Neural progenitor cell (in vitro differentiated cells): ENCODE measurements at regions not wholly inside any gene's neighbourhood (a gene's known extent, or its start where the extent isn't known, plus 50 kb on each side); places are given as distances from the start of the nearest gene placed in this dataset.

ENCODE experiments used
- DNase-seq: peaks from one replicate; pipeline ENCODE4 v3.0.0-alpha.2; 2016; ENCODE audit warnings: low spot score
- H2AFZ ChIP-seq: fragments of 200-600 bp; sonication (generic); replicated peaks from 2 replicates; pipeline ENCODE4 v1.6.1; 2016; ENCODE audit warnings: antibody characterized with exemption
- H3F3A ChIP-seq: fragments of 200-600 bp; sonication (generic); 2 replicates; pipeline ENCODE4 v1.6.1; 2016; ENCODE audit warnings: antibody characterized with exemption, low read depth
- H3K27ac ChIP-seq: fragments of 200-600 bp; sonication (generic); 2 replicates; pipeline ENCODE4 v1.5.1; 2016; ENCODE audit warnings: mild to moderate bottlenecking
- H3K27me3 ChIP-seq: fragments of 200-600 bp; sonication (generic); 2 replicates; pipeline ENCODE4 v1.6.1; 2016; ENCODE audit warnings: mild to moderate bottlenecking, moderate library complexity
- H3K36me3 ChIP-seq: fragments of 200-600 bp; sonication (generic); 2 replicates; pipeline ENCODE4 v1.5.1; 2016
- H3K4me1 ChIP-seq: fragments of 200-600 bp; sonication (generic); 2 replicates; pipeline ENCODE4 v1.6.1; 2016; ENCODE audit warnings: mixed run types
- H3K4me2 ChIP-seq: fragments of 200-600 bp; sonication (generic); 2 replicates; pipeline ENCODE4 v1.6.1; 2016
- H3K4me3 ChIP-seq: fragments of 200-600 bp; sonication (generic); 2 replicates; pipeline ENCODE4 v1.5.1; 2016
- H3K79me2 ChIP-seq: fragments of 200-600 bp; sonication (generic); 2 replicates; pipeline ENCODE4 v1.6.1; 2016; ENCODE audit warnings: low read depth
- H3K9ac ChIP-seq: fragments of 200-600 bp; sonication (generic); 2 replicates; pipeline ENCODE4 v1.6.1; 2016
- H3K9me3 ChIP-seq: fragments of 200-600 bp; sonication (generic); 2 replicates; pipeline ENCODE4 v1.5.1; 2016; ENCODE audit warnings: low read depth
- H4K20me1 ChIP-seq: fragments of 200-600 bp; sonication (generic); 2 replicates; pipeline ENCODE4 v1.6.1; 2016; ENCODE audit warnings: low read depth
- H3K27ac Mint-ChIP-seq: 3 replicates; pipeline ENCODE4 v1.8.0; 2021; ENCODE audit warnings: mixed read lengths
- H3K27me3 Mint-ChIP-seq: 2 replicates; pipeline ENCODE4 v1.8.0; 2022; ENCODE audit warnings: low read depth, mild to moderate bottlenecking, inconsistent platforms, moderate library complexity, mixed read lengths; ENCODE audit not compliant: insufficient read depth
- H3K36me3 Mint-ChIP-seq: 3 replicates; pipeline ENCODE4 v1.8.0; 2021; ENCODE audit warnings: mixed read lengths
- H3K4me1 Mint-ChIP-seq: 3 replicates; pipeline ENCODE4 v1.8.0; 2021; ENCODE audit warnings: mixed read lengths
- H3K4me3 Mint-ChIP-seq: 3 replicates; pipeline ENCODE4 v1.8.0; 2021; ENCODE audit warnings: mild to moderate bottlenecking, moderate library complexity, mixed read lengths
- H3K9me3 Mint-ChIP-seq: 3 replicates; pipeline ENCODE4 v1.8.0; 2020; ENCODE audit warnings: mixed read lengths
- EZH2 ChIP-seq: fragments of 200-600 bp; sonication (generic); IDR thresholded peaks from 2 replicates; pipeline ENCODE4 v1.6.1; 2017; ENCODE audit warnings: antibody characterized with exemption, mild to moderate bottlenecking, moderate library complexity
- EZH2phosphoT487 ChIP-seq: fragments of 200-600 bp; sonication (generic); IDR thresholded peaks from 2 replicates; pipeline ENCODE4 v1.6.1; 2017; ENCODE audit warnings: antibody characterized with exemption
- TF ChIP-seq, protein P1 (sequence below): fragments of 200-600 bp; sonication (generic); IDR thresholded peaks from 2 replicates; pipeline ENCODE4 v1.5.1; 2017; ENCODE audit warnings: antibody characterized with exemption, mild to moderate bottlenecking

DNA sequence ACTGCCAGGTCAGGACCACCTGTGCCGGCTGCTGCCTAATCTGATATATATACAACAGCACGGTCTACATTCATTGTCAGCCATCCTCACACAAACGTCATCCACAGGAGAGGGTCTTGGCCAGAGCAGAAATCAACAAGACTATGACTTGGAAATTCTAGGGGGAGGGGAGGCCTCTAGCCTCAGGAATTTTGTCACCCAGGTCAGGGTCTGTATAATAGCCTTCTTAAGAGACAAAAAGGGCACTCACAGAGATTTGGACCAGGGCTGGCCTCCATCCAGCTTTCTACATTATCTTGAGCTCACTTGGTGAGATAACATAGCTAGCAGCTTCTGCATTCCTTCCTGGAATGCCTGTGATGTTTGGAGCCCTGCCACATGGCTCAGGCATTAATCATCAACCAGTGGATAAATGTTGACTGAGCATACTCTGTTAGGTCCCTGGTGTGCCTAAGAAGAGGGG, 50.4 kb upstream of the CTIF start:
- Histone ChIP-seq H3F3A (no peaks in the 10 kb centered on the region), H3K9me3 (no peaks in the 10 kb centered on the region), H4K20me1 (no peaks in the 10 kb centered on the region), H3K27ac (no peak overlapping the region), H3K27me3 (no peaks in the 10 kb centered on the region), H3K79me2 (no peaks in the 10 kb centered on the region), H3K4me1 (peaks cover under 1% of the 10 kb centered on the region), H3K4me2 (no peak overlapping the region), H3K9ac (no peak overlapping the region), H3K36me3 (no peaks in the 10 kb centered on the region), H3K4me3 (no peak overlapping the region), H2AFZ (no peak overlapping the region)
- H3K36me3 Mint-ChIP-seq = no peaks in the 10 kb centered on the region
- DNase-seq = no peak
- H3K4me3 Mint-ChIP-seq = no peak overlapping the region
- H3K4me1 Mint-ChIP-seq = no peaks in the 10 kb centered on the region
- H3K27ac Mint-ChIP-seq = no peak overlapping the region
- H3K9me3 Mint-ChIP-seq = no peaks in the 10 kb centered on the region
- no peak for TF ChIP-seq EZH2
- no peak for TF ChIP-seq EZH2phosphoT487
- TF ChIP-seq, protein P1, sequence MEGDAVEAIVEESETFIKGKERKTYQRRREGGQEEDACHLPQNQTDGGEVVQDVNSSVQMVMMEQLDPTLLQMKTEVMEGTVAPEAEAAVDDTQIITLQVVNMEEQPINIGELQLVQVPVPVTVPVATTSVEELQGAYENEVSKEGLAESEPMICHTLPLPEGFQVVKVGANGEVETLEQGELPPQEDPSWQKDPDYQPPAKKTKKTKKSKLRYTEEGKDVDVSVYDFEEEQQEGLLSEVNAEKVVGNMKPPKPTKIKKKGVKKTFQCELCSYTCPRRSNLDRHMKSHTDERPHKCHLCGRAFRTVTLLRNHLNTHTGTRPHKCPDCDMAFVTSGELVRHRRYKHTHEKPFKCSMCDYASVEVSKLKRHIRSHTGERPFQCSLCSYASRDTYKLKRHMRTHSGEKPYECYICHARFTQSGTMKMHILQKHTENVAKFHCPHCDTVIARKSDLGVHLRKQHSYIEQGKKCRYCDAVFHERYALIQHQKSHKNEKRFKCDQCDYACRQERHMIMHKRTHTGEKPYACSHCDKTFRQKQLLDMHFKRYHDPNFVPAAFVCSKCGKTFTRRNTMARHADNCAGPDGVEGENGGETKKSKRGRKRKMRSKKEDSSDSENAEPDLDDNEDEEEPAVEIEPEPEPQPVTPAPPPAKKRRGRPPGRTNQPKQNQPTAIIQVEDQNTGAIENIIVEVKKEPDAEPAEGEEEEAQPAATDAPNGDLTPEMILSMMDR = no peak
- peaks cover 7% of the 10 kb centered on the region for H3K27me3 Mint-ChIP-seq

DNA sequence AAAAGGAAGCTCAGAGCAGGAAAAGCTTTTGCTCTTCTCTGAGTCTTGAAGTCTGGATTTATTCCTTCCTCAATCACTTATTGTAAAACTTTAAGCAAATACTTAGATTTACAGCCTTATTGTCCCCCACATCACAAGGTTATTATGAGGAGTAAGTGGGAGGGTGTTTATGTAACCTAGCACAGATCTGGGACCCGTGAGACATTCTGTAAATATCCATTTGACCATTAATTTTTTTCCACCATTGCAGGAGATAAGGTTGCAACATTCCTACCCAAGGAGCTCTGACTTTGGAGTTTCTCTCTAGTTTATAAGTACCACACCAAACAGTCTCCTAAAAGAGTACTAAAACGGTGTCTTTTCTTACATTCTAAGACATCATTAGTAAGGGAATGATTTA, 52.1 kb upstream of the CTIF start:
- Histone ChIP-seq H3K4me1 (no peaks in the 10 kb centered on the region), H3K36me3 (no peaks in the 10 kb centered on the region), H3F3A (no peaks in the 10 kb centered on the region), H3K79me2 (no peaks in the 10 kb centered on the region), H2AFZ (no peak overlapping the region), H3K27me3 (no peaks in the 10 kb centered on the region), H3K9me3 (no peaks in the 10 kb centered on the region), H3K4me2 (no peak overlapping the region), H3K9ac (no peak overlapping the region), H3K27ac (no peak overlapping the region), H3K4me3 (no peak overlapping the region), H4K20me1 (no peaks in the 10 kb centered on the region)
- no peak for DNase-seq
- Mint-ChIP-seq H3K9me3 (no peaks in the 10 kb centered on the region), H3K4me3 (no peak overlapping the region), H3K27ac (no peak overlapping the region), H3K36me3 (no peaks in the 10 kb centered on the region), H3K27me3 (peaks cover 5% of the 10 kb centered on the region), H3K4me1 (no peaks in the 10 kb centered on the region)
- TF ChIP-seq, protein P1 = no peak
- TF ChIP-seq EZH2phosphoT487 = no peak
- no peak for TF ChIP-seq EZH2

DNA sequence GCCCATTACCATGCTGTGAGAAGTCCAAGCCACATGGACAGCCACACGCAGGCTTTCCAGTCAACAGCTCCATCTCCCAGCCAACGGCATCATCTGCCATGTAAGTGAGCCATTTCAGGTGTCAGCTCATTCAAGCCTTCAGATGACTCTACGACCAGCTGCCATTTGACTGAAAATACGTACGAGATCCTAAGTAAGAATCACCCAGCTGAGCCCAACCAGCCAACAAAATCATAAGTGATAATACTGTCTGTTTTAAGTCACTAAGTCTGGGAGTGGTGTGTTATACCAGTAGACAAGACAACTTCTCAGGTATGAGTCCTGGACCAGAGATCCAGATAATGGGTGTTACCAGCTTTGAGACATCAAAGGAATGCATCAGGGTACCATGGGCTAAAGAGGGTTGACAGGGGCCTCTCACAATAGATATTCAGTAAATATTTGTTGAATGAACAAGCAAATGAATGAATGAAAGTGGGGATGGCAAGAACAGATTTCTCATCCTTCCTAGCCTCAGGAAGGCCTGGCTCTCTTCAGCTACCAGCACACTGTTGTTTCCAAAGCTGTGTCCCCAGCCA, 52.9 kb upstream of the CTIF start:
- no peak overlapping the region for H3K4me3 ChIP-seq
- no peaks in the 10 kb centered on the region for H3K9me3 ChIP-seq
- DNase-seq = no peak
- peaks cover 5% of the 10 kb centered on the region for H3K27me3 Mint-ChIP-seq
- H3K4me3 Mint-ChIP-seq = no peak overlapping the region
- no peak overlapping the region for H3K4me2 ChIP-seq
- no peaks in the 10 kb centered on the region for H3K36me3 ChIP-seq
- no peaks in the 10 kb centered on the region for H3K9me3 Mint-ChIP-seq
- no peaks in the 10 kb centered on the region for H3K4me1 Mint-ChIP-seq
- no peaks in the 10 kb centered on the region for H3K27me3 ChIP-seq
- no peaks in the 10 kb centered on the region for H3F3A ChIP-seq
- no peak overlapping the region for H2AFZ ChIP-seq
- TF ChIP-seq EZH2 = no peak
- H3K9ac ChIP-seq = no peak overlapping the region
- no peaks in the 10 kb centered on the region for H4K20me1 ChIP-seq
- no peaks in the 10 kb centered on the region for H3K79me2 ChIP-seq
- H3K27ac ChIP-seq = no peak overlapping the region
- H3K4me1 ChIP-seq = no peaks in the 10 kb centered on the region
- H3K27ac Mint-ChIP-seq = no peak overlapping the region
- H3K36me3 Mint-ChIP-seq = no peaks in the 10 kb centered on the region

DNA sequence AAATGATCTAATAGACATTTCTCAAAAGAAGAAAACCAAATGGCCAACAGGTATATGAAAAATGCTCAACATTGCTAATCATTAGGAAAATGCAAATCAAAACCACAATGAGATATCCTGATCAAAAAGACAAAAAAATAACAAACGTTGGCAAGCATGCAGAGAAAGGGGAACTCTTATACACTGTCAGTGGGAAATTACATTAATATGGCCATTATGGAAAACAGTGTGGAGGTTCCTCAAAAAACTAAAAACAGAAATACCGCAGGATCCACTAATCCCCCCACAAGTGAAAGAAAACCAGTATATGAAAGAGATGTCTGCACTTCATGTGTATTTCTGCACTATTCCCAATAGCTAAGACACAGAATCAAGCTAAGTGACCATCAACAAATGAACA, 57.7 kb upstream of the CTIF start:
- H3K27me3 ChIP-seq = no peaks in the 10 kb centered on the region
- no peak overlapping the region for H3K4me3 Mint-ChIP-seq
- no peaks in the 10 kb centered on the region for H3F3A ChIP-seq
- no peak overlapping the region for H3K27ac Mint-ChIP-seq
- no peak overlapping the region for H2AFZ ChIP-seq
- no peak overlapping the region for H3K9ac ChIP-seq
- no peak overlapping the region for H3K4me2 ChIP-seq
- no peak for DNase-seq
- TF ChIP-seq EZH2phosphoT487 = no peak
- no peak for TF ChIP-seq EZH2
- TF ChIP-seq, protein P1 = no peak
- H3K27ac ChIP-seq = no peak overlapping the region
- no peak overlapping the region for H3K4me3 ChIP-seq
- peaks cover 6% of the 10 kb centered on the region for H3K9me3 Mint-ChIP-seq
- H3K4me1 ChIP-seq = no peaks in the 10 kb centered on the region
- H3K79me2 ChIP-seq = no peaks in the 10 kb centered on the region
- H3K9me3 ChIP-seq = no peaks in the 10 kb centered on the region
- peaks cover 3% of the 10 kb centered on the region for H3K27me3 Mint-ChIP-seq
- H4K20me1 ChIP-seq = no peaks in the 10 kb centered on the region
- no peaks in the 10 kb centered on the region for H3K36me3 ChIP-seq
- no peaks in the 10 kb centered on the region for H3K36me3 Mint-ChIP-seq
- H3K4me1 Mint-ChIP-seq = no peaks in the 10 kb centered on the region
